ENCODE measurements at regions not wholly inside any gene's neighbourhood (a gene's known extent, or its start where the extent isn't known, plus 50 kb on each side); places are given as distances from the start of the nearest gene placed in this dataset.

DNA sequence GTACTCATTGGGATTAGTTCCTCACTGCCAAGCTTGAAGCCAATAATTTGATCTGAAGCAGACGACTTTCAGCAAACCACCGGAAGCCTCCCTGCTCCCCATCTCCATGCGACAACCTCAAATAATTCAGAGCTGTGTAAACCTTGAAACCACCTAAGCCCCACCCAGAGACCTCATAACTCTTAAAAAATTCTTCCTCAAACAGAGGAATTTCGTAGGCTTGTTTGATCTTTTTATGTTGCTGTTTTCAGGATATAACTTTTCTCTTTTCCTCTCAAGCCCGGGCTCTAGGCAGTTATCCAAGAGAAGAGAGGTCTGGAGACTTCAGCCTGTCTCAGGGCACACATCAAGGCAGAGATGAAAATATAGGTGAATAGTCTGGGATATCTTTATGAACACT lies 311.6 kb downstream of the KCNRG start:
- Histone ChIP-seq H3K4me1 (ENCODE audit: insufficient read depth, low read length) (peaks cover 8% of the 10 kb centered on the region), H3K4me3 (ENCODE audit: low read depth in 1 of 2, low read length in 2 of 2) (no peak overlapping the region), H3K9ac (ENCODE audit: low read length) (no peak overlapping the region), H3K27me3 (ENCODE audit: control insufficient read depth in 1 of 2, insufficient read depth in 2 of 2, low read length in 2 of 2) (no peaks in the 10 kb centered on the region), H3K9me3 (ENCODE audit: low read length) (no peaks in the 10 kb centered on the region), H3K36me3 (ENCODE audit: insufficient read depth, low read length) (no peaks in the 10 kb centered on the region), H3K27ac (ENCODE audit: low read depth, low read length) (no peak overlapping the region)

DNA sequence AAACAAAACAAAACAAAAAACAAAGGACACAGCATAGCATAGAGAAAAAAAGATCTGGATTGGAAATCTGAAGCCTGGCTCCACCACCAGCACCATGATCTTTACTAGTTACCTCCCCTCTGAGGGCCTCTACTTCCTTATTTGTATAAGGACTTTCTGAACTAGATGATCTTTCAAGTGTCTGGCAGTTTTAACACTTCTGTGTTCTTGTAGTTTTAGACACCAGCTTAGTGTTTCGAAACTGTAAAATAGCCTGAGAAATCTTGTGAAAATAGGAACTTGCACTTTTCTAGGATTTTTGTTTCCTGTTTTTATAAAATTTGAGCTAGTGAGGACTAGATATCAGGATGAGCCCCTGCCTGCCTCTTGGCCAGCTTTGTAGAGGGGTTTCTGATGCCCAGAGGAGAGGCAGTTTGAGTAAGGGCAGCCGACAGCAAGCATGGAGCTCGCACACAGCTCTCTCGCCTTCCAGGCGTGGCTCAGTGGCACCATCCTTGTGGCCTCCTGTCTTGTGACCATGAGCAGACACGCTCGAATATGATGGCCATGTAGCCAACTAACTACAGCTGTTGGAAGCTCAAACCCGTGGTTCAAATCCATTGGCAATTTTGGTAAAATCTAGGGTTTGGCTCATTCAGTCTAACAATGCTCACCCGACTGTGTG lies 319.0 kb downstream of the KCNRG start:
- no peak overlapping the region for H3K4me3 ChIP-seq (ENCODE audit: low read depth in 1 of 2, low read length in 2 of 2)
- no peak overlapping the region for H3K27ac ChIP-seq (ENCODE audit: low read depth, low read length)
- no peaks in the 10 kb centered on the region for H3K4me1 ChIP-seq (ENCODE audit: insufficient read depth, low read length)
- no peaks in the 10 kb centered on the region for H3K27me3 ChIP-seq (ENCODE audit: control insufficient read depth in 1 of 2, insufficient read depth in 2 of 2, low read length in 2 of 2)
- H3K36me3 ChIP-seq (ENCODE audit: insufficient read depth, low read length) = no peaks in the 10 kb centered on the region
- no peaks in the 10 kb centered on the region for H3K9me3 ChIP-seq (ENCODE audit: low read length)
- no peak overlapping the region for H3K9ac ChIP-seq (ENCODE audit: low read length)

DNA sequence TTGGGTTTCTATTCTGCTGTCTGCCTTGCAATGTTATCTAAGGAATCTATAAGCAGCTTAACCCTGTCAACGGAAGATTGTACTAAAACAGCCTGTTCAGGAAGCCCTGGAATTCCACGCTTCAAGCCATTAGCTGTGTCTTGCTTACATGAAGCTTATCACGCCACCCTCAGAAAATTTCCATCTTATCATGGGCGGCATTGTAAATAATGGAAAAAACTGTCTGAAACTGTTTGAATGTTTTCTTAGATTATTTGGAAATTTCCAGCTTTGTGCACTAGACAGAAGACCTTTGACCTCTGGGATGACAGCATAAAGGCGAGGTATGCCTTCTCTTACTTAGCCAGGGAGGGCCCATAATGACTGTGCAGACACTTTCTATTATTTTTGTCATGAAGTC lies 319.7 kb downstream of the KCNRG start:
- Histone ChIP-seq H3K36me3 (ENCODE audit: insufficient read depth, low read length) (no peaks in the 10 kb centered on the region), H3K27ac (ENCODE audit: low read depth, low read length) (no peak overlapping the region), H3K4me1 (ENCODE audit: insufficient read depth, low read length) (no peaks in the 10 kb centered on the region), H3K9ac (ENCODE audit: low read length) (no peak overlapping the region), H3K4me3 (ENCODE audit: low read depth in 1 of 2, low read length in 2 of 2) (no peak overlapping the region), H3K9me3 (ENCODE audit: low read length) (no peaks in the 10 kb centered on the region), H3K27me3 (ENCODE audit: control insufficient read depth in 1 of 2, insufficient read depth in 2 of 2, low read length in 2 of 2) (no peaks in the 10 kb centered on the region)

DNA sequence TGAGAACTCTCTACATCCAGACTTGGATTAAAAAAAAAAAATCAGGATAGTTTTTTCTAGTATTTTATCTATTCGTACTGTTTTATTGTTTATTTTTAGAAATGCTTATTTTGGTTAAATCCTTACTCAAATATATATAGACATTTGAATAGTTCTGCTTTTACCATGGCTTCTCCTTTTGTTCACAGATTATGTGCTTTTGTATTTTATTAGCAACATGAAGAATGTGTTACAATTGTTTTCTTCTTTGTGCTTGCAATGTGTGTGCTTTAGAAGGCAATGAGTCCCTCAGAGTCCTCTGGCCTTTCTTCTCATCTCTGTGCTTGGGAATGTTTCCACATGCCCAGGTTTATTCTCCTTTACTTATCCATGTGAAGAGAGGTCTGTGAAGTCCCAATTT lies 324.0 kb downstream of the KCNRG start:
- Histone ChIP-seq H3K36me3 (ENCODE audit: insufficient read depth, low read length) (no peaks in the 10 kb centered on the region), H3K4me3 (ENCODE audit: low read depth in 1 of 2, low read length in 2 of 2) (no peak overlapping the region), H3K4me1 (ENCODE audit: insufficient read depth, low read length) (no peaks in the 10 kb centered on the region), H3K27ac (ENCODE audit: low read depth, low read length) (no peak overlapping the region), H3K9ac (ENCODE audit: low read length) (no peak overlapping the region), H3K9me3 (ENCODE audit: low read length) (peaks cover 6% of the 10 kb centered on the region), H3K27me3 (ENCODE audit: control insufficient read depth in 1 of 2, insufficient read depth in 2 of 2, low read length in 2 of 2) (no peaks in the 10 kb centered on the region)

DNA sequence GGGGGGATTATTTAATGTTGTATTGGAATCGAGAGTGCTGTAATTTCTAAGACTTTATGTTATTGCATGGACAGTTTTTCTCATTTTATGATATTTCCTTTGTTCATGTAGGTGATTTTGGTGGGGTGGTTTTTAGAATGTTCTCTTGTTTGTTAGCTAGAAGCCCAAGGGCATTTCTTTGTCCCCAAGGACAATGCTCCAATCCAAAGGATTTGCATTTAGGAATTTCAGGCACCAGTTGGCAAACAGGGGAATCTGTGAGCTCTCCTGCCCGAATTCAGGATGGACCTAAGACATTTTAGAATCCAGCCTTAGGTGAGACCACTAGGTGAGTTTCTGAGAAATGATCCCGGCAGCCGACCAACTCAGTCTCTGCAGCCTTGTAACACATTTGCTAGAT lies 324.9 kb downstream of the KCNRG start:
- Histone ChIP-seq H3K9ac (ENCODE audit: low read length) (no peak overlapping the region), H3K27me3 (ENCODE audit: control insufficient read depth in 1 of 2, insufficient read depth in 2 of 2, low read length in 2 of 2) (no peaks in the 10 kb centered on the region), H3K4me1 (ENCODE audit: insufficient read depth, low read length) (no peaks in the 10 kb centered on the region), H3K4me3 (ENCODE audit: low read depth in 1 of 2, low read length in 2 of 2) (no peak overlapping the region), H3K27ac (ENCODE audit: low read depth, low read length) (no peak overlapping the region), H3K36me3 (ENCODE audit: insufficient read depth, low read length) (no peaks in the 10 kb centered on the region), H3K9me3 (ENCODE audit: low read length) (peaks cover 6% of the 10 kb centered on the region)

DNA sequence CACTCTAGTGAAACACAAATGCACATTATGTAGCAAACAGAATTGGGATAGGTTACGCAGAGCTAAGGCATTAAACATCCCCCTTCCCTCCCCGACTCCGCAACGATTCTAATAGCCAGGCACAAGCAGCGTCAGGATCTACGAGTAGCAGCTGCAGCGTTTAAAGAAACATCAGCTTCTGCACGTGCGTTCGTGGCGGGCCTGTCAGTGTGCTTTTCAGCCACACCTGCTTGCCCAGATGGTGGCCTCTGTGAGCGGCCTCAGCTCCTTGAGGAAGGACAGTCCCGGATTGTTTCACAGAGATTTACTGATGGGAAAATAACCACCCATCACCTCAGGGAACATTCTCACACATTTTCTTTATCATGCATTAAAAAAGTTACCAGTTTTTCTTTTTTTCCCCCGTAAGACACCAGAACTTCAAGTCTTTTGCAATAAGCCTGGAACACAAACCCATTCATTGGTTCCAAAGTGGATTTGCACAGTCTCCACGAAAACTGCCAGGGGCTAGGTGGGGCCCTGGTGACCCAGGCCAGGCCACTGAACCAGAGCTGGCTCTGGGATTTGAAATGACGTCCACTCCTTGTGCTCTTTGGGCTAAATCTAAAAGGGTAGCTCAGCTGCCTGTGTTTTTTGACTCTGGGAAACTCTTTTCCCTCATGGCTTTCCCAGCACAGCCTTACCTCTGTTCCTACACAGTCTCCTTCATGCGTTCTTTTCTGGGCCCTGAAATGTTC lies 325.5 kb downstream of the KCNRG start:
- Histone ChIP-seq H3K9me3 (ENCODE audit: low read length) (peaks cover 6% of the 10 kb centered on the region), H3K4me1 (ENCODE audit: insufficient read depth, low read length) (no peaks in the 10 kb centered on the region), H3K4me3 (ENCODE audit: low read depth in 1 of 2, low read length in 2 of 2) (no peak overlapping the region), H3K36me3 (ENCODE audit: insufficient read depth, low read length) (no peaks in the 10 kb centered on the region), H3K27me3 (ENCODE audit: control insufficient read depth in 1 of 2, insufficient read depth in 2 of 2, low read length in 2 of 2) (no peaks in the 10 kb centered on the region), H3K9ac (ENCODE audit: low read length) (no peak overlapping the region), H3K27ac (ENCODE audit: low read depth, low read length) (no peak overlapping the region)

DNA sequence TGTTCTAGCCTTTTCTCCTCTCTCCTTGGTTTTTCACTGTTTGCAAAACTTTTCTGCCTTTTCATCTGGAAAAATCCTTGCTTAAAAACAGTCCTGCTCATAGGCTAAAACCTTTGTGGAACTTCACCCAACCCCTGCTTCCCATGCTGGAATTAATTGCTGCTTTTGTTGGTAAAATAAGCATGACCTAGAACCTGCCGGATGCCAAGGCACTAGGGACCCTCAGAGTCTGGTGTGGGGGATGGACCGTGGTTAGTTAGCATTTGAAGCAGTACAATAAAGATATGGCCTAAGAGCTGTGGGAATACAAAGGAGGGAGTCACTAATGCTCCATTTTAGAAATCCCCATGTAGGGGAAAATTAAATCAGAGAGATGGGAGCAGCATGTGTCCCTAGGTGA lies 326.3 kb downstream of the KCNRG start:
- H3K36me3 ChIP-seq (ENCODE audit: insufficient read depth, low read length) = no peaks in the 10 kb centered on the region
- H3K27ac ChIP-seq (ENCODE audit: low read depth, low read length) = no peak overlapping the region

DNA sequence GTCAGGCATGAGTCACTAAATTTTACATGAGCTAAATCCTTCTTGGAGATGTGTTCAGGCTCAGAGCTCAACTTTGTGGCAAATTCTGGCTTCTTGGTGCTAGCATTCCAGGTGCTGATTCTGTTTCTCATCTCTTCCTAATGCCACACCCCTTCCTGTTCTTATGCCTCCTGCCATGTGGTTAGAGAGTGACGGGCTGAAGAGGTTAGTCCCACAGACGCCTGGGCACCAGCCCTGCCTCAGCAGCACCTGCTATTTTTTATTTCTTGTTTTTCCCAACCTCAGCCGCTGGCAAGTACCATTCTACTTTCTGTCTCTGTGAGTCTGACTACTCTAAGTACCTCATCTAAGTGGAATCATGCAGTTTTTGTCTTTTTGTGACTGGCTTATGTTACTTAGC lies 329.5 kb downstream of the KCNRG start:
- Histone ChIP-seq H3K36me3 (ENCODE audit: insufficient read depth, low read length) (no peaks in the 10 kb centered on the region), H3K9ac (ENCODE audit: low read length) (no peak overlapping the region), H3K4me1 (ENCODE audit: insufficient read depth, low read length) (no peaks in the 10 kb centered on the region), H3K9me3 (ENCODE audit: low read length) (peaks cover 6% of the 10 kb centered on the region), H3K4me3 (ENCODE audit: low read depth in 1 of 2, low read length in 2 of 2) (no peak overlapping the region), H3K27ac (ENCODE audit: low read depth, low read length) (no peak overlapping the region), H3K27me3 (ENCODE audit: control insufficient read depth in 1 of 2, insufficient read depth in 2 of 2, low read length in 2 of 2) (no peaks in the 10 kb centered on the region)

More for the DNA sequence above, 326.3 kb downstream of the KCNRG start:
- Histone ChIP-seq H3K9ac (ENCODE audit: low read length) (no peak overlapping the region), H3K9me3 (ENCODE audit: low read length) (peaks cover 6% of the 10 kb centered on the region), H3K4me3 (ENCODE audit: low read depth in 1 of 2, low read length in 2 of 2) (no peak overlapping the region), H3K4me1 (ENCODE audit: insufficient read depth, low read length) (no peaks in the 10 kb centered on the region), H3K27me3 (ENCODE audit: control insufficient read depth in 1 of 2, insufficient read depth in 2 of 2, low read length in 2 of 2) (no peaks in the 10 kb centered on the region)

DNA sequence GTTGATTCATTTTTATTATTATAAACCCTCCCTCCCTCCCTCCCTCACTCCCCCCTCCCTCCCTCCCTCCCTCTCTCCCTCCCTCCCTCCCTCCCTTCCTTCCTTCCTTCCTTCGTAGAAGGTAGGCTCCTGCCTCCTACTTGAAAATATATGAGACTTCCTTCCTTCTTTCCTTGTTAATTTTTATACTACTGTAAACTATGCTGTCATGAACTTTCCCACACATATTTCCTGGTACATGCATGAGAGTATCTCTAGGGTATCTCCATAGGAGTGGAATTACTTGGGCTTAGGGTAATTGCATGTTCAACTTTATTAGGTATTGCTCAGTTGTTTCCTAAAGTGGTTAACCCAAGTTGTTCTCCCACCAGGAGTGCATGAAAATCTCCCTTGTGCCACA lies 330.6 kb downstream of the KCNRG start:
- no peaks in the 10 kb centered on the region for H3K36me3 ChIP-seq (ENCODE audit: insufficient read depth, low read length)
- H3K9ac ChIP-seq (ENCODE audit: low read length) = no peak overlapping the region
- no peaks in the 10 kb centered on the region for H3K27me3 ChIP-seq (ENCODE audit: control insufficient read depth in 1 of 2, insufficient read depth in 2 of 2, low read length in 2 of 2)
- no peak overlapping the region for H3K27ac ChIP-seq (ENCODE audit: low read depth, low read length)
- H3K4me3 ChIP-seq (ENCODE audit: low read depth in 1 of 2, low read length in 2 of 2) = no peak overlapping the region
- H3K4me1 ChIP-seq (ENCODE audit: insufficient read depth, low read length) = no peaks in the 10 kb centered on the region
- H3K9me3 ChIP-seq (ENCODE audit: low read length) = peaks cover 6% of the 10 kb centered on the region

DNA sequence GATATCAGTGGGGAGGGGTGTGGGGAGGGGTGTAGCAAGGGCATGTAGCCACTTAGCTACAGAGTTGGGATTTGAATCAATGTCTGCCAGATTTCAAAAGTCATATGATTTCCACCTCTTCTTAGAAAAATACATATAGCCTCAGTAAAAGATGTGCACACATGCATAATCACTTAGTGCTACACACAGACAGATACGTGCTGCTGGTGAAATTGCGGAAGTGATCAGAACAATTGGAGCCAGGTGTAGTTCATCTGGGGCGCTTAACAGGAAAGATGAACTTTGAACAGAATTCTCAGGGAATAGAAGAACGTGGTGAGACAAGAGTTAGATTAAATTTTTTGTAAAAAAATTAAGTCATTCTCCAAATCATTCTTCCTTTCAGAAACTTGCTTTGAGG lies 333.1 kb downstream of the KCNRG start:
- Histone ChIP-seq H3K9ac (ENCODE audit: low read length) (no peak overlapping the region), H3K36me3 (ENCODE audit: insufficient read depth, low read length) (no peaks in the 10 kb centered on the region), H3K4me1 (ENCODE audit: insufficient read depth, low read length) (no peaks in the 10 kb centered on the region), H3K9me3 (ENCODE audit: low read length) (no peaks in the 10 kb centered on the region), H3K4me3 (ENCODE audit: low read depth in 1 of 2, low read length in 2 of 2) (no peak overlapping the region), H3K27ac (ENCODE audit: low read depth, low read length) (no peak overlapping the region), H3K27me3 (ENCODE audit: control insufficient read depth in 1 of 2, insufficient read depth in 2 of 2, low read length in 2 of 2) (no peaks in the 10 kb centered on the region)

DNA sequence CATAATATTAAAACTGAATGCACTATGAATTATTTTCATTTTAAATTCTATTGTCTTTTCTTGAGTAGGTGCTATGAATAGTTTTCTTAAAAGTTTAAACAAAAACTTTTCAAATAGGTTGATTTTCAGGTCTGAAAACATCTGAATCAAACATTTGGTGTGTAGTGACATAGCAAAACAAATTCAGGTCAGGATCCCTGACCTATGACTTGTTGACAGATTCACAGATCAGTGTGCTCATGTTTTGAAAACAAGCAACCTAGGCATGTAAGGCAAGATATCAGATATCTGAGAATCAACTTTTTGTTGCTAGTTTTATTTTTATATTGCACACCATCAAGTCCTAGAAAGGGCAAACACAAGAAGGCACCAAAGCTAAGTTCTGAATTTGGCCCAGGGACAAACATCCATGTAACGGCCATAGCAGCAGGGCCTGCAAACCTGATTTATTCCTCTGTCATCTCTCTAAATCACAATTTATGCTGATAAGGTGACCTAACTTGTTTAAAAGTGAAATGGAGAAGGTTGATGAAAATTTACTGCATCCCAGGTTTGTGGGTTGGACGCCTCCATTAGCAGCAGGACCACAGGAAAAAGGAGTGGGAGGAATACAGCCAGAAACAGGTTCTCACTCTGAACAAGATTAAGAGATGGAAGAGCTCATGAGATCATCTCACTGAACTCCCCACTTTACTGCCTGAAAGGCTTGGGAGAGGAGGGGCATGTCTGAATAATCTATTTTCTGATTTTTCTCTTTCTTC lies 337.7 kb downstream of the KCNRG start:
- no peak overlapping the region for H3K4me3 ChIP-seq (ENCODE audit: low read depth in 1 of 2, low read length in 2 of 2)
- no peaks in the 10 kb centered on the region for H3K9me3 ChIP-seq (ENCODE audit: low read length)
- no peaks in the 10 kb centered on the region for H3K36me3 ChIP-seq (ENCODE audit: insufficient read depth, low read length)
- H3K27ac ChIP-seq (ENCODE audit: low read depth, low read length) = no peak overlapping the region
- no peak overlapping the region for H3K9ac ChIP-seq (ENCODE audit: low read length)
- H3K27me3 ChIP-seq (ENCODE audit: control insufficient read depth in 1 of 2, insufficient read depth in 2 of 2, low read length in 2 of 2) = no peaks in the 10 kb centered on the region
- peaks cover 20% of the 10 kb centered on the region for H3K4me1 ChIP-seq (ENCODE audit: insufficient read depth, low read length)

All from muscle layer of colon (tissue), 2 donors.